Fibroblast of lung (primary cell): ENCODE measurements at regions not wholly inside any gene's neighbourhood (a gene's known extent, or its start where the extent isn't known, plus 50 kb on each side); places are given as distances from the start of the nearest gene placed in this dataset.

Experiments used
- EZH2 ChIP-seq: IDR thresholded peaks from 2 replicates; pipeline ENCODE4 v1.5.1; 2012; ENCODE audit warnings: low read length, control low read depth, mild to moderate bottlenecking; ENCODE audit errors: missing control alignments
- TF ChIP-seq, protein P1 (sequence below), 2 donors: IDR thresholded peaks in 1 of 2; conservative IDR thresholded peaks in 1 of 2; 1 replicate in 1 of 2; 2 replicates in 1 of 2; pipeline ENCODE4 v1.5.1; 2011 to 2012; ENCODE audit warnings: low read length in 2 of 2, control low read depth in 1 of 2, inconsistent platforms in 1 of 2, low read depth in 1 of 2, mild to moderate bottlenecking in 1 of 2

GRCh38 chr21:25503981-25504380, 103.3 kb downstream of the MRPL39 start:
- TF ChIP-seq, protein P1, sequence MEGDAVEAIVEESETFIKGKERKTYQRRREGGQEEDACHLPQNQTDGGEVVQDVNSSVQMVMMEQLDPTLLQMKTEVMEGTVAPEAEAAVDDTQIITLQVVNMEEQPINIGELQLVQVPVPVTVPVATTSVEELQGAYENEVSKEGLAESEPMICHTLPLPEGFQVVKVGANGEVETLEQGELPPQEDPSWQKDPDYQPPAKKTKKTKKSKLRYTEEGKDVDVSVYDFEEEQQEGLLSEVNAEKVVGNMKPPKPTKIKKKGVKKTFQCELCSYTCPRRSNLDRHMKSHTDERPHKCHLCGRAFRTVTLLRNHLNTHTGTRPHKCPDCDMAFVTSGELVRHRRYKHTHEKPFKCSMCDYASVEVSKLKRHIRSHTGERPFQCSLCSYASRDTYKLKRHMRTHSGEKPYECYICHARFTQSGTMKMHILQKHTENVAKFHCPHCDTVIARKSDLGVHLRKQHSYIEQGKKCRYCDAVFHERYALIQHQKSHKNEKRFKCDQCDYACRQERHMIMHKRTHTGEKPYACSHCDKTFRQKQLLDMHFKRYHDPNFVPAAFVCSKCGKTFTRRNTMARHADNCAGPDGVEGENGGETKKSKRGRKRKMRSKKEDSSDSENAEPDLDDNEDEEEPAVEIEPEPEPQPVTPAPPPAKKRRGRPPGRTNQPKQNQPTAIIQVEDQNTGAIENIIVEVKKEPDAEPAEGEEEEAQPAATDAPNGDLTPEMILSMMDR (conservative IDR thresholded peaks at IDR 0.05 in 1 of 2, IDR thresholded peaks at IDR 0.05 in 1 of 2; ENCODE audit: low read depth in 1 of 2, low read length in 2 of 2) = no peak
- TF ChIP-seq EZH2 = no peak
